SH-SY5Y (cell line): ENCODE measurements at regions not wholly inside any gene's neighbourhood (a gene's known extent, or its start where the extent isn't known, plus 50 kb on each side); places are given as distances from the start of the nearest gene placed in this dataset.

Experiments
- GATA2 ChIP-seq: IDR thresholded peaks from 2 replicates; pipeline ENCODE4 v1.6.1; 2011; ENCODE audit warnings: mild to moderate bottlenecking, low read depth, low read length
- GATA3 ChIP-seq: IDR thresholded peaks from 2 replicates; pipeline ENCODE4 v1.6.1; 2011; ENCODE audit warnings: low read depth, mild to moderate bottlenecking, low read length, moderate library complexity

DNA sequence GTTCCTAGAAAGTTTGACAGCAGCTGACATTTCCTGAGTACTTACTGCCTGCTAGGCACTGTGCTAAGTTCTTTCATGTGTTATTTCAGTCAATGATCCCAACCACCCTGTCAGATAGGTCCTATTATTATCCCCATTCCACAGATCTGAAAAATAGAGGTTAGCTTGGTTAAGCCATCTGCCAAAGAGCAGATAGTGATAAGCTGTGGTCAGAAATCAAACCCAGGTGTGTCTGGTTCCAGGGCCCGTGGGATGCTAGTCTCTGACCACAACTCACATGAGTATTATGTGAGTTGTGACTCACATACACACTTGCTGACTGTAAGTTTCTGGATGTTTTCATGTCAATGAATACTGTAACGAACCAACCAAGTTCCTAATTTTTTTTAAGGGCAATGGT lies 132.0 kb upstream of the APCDD1 start:
- TF ChIP-seq GATA2 (no peak), GATA3 (no peak)
